ENCODE measurements at regions not wholly inside any gene's neighbourhood (a gene's known extent, or its start where the extent isn't known, plus 50 kb on each side); places are given as distances from the start of the nearest gene placed in this dataset.

DNA sequence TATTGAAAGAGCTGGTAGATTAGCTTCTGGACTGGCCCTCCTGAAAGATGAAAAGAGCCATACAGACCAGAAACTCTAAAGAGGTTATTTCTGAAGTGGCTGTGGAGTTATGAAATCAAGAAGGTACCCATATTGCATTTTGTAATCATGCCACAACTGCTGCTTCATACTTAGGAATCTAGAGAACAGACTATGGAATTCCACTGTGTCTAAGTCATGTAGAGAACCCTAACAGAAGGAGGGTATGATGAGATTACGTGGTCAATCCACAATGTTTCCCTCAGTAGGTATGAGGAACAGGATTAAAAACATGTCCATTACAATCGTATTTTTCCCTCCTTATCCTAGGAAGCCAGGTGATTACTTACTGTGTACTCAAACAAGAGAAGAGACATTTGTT is 708.8 kb downstream of the RERGL start:
- H3K36me3 Mint-ChIP-seq (ENCODE audit: low read depth, unreplicated experiment), result no peaks in the 10 kb centered on the region
- DNase-seq (ENCODE audit: low spot score), result no peak
- H3K9me3 Mint-ChIP-seq (ENCODE audit: unreplicated experiment), result no peaks in the 10 kb centered on the region
- no peaks in the 10 kb centered on the region for H3K27me3 Mint-ChIP-seq (ENCODE audit: unreplicated experiment)
- no peaks in the 10 kb centered on the region for H3K4me1 Mint-ChIP-seq (ENCODE audit: unreplicated experiment)
- TF ChIP-seq, protein P1, sequence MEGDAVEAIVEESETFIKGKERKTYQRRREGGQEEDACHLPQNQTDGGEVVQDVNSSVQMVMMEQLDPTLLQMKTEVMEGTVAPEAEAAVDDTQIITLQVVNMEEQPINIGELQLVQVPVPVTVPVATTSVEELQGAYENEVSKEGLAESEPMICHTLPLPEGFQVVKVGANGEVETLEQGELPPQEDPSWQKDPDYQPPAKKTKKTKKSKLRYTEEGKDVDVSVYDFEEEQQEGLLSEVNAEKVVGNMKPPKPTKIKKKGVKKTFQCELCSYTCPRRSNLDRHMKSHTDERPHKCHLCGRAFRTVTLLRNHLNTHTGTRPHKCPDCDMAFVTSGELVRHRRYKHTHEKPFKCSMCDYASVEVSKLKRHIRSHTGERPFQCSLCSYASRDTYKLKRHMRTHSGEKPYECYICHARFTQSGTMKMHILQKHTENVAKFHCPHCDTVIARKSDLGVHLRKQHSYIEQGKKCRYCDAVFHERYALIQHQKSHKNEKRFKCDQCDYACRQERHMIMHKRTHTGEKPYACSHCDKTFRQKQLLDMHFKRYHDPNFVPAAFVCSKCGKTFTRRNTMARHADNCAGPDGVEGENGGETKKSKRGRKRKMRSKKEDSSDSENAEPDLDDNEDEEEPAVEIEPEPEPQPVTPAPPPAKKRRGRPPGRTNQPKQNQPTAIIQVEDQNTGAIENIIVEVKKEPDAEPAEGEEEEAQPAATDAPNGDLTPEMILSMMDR (IDR thresholded peaks at IDR 0.05; ENCODE audit: unreplicated experiment), result no peak
- H3K4me3 Mint-ChIP-seq (ENCODE audit: unreplicated experiment), result no peak overlapping the region
- no peak overlapping the region for H3K27ac Mint-ChIP-seq (ENCODE audit: unreplicated experiment)

DNA sequence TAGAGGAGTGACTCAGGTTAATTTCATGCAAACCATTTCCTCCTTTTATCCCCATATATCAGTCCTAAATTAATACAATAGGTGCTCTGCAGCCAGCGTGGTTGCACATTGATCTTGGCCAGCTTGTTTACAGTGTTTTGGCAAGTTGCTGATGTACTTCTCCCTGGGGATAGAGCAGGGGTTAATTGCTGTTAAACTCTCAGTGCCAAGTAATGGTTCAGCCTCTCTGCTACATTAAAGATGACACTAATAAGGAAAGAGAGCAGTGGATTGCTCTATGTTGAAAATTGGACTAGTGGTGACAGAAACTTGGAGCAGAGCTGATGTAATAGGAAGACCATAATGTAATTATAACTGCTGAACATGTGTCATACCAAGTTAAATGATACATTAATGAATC is 717.5 kb downstream of the RERGL start:
- H3K36me3 Mint-ChIP-seq (ENCODE audit: low read depth, unreplicated experiment), result no peaks in the 10 kb centered on the region
- H3K27me3 Mint-ChIP-seq (ENCODE audit: unreplicated experiment), result no peaks in the 10 kb centered on the region
- no peak overlapping the region for H3K4me3 Mint-ChIP-seq (ENCODE audit: unreplicated experiment)

DNA sequence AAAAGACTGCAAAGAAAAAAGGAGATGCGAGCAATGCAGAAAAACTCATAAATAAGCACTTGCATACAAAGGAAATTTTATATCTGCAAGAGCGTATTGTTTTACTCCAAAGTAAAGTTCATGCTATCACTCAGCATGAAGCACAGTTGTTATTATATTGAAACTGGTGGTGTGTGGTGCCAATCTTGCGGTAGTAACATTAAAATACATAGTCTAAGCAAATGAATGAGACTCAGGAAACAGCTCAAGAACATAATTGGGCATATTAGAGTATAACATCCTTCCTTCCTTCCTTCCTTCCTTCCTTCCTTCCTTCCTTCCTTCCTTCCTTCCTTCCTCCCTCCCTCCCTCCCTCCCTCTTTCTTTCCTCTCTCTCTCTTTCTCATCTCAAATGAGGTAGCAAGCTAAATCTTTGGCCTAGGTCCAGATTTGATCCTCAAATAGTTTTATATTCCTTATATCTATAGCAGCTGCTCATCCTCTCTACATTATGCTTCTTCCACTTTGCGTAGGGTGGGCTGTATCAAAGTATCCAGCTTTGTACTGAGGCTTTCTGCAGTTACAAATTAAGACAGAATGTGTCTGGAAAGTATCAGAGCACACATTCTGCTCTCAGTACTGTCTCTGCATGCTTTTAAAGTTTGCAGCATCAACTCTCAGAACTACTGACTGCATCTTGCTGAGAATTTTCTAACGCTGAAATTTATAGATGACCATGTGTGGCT is 718.3 kb downstream of the RERGL start:
- no peaks in the 10 kb centered on the region for H3K27me3 Mint-ChIP-seq (ENCODE audit: unreplicated experiment)
- no peak overlapping the region for H3K4me3 Mint-ChIP-seq (ENCODE audit: unreplicated experiment)
- H3K27ac Mint-ChIP-seq (ENCODE audit: unreplicated experiment), result no peak overlapping the region
- peaks cover 2% of the 10 kb centered on the region for H3K4me1 Mint-ChIP-seq (ENCODE audit: unreplicated experiment)
- no peaks in the 10 kb centered on the region for H3K36me3 Mint-ChIP-seq (ENCODE audit: low read depth, unreplicated experiment)
- TF ChIP-seq, protein P1 (IDR thresholded peaks at IDR 0.05; ENCODE audit: unreplicated experiment), result no peak
- no peaks in the 10 kb centered on the region for H3K9me3 Mint-ChIP-seq (ENCODE audit: unreplicated experiment)
- no peak for DNase-seq (ENCODE audit: low spot score)

More for the DNA sequence above, 717.5 kb downstream of the RERGL start:
- Mint-ChIP-seq H3K9me3 (ENCODE audit: unreplicated experiment) (no peaks in the 10 kb centered on the region), H3K27ac (ENCODE audit: unreplicated experiment) (no peak overlapping the region), H3K4me1 (ENCODE audit: unreplicated experiment) (peaks cover 2% of the 10 kb centered on the region)
- no peak for DNase-seq (ENCODE audit: low spot score)
- TF ChIP-seq, protein P1 (IDR thresholded peaks at IDR 0.05; ENCODE audit: unreplicated experiment), result no peak

DNA sequence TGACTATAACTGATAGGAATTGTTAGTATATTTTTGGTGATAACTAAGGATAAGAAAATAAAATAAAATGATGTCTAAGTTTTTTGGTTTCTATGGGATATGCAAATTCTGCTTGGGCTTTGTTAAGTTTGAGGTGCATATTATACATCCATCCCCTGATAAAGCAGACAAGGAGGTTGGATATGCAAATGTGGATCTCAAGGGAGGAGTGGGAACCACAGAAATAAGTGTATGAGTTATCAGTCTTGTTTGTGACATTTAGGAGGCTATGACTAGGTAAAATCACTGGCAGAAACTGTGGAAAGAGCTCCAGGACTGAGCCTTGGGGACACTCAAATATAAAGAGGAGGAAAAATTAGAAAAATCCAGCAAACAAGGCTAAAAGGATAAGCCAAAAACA is 719.4 kb downstream of the RERGL start:
- Mint-ChIP-seq H3K27me3 (ENCODE audit: unreplicated experiment) (peaks cover 3% of the 10 kb centered on the region), H3K4me1 (ENCODE audit: unreplicated experiment) (peaks cover 2% of the 10 kb centered on the region), H3K4me3 (ENCODE audit: unreplicated experiment) (no peak overlapping the region), H3K9me3 (ENCODE audit: unreplicated experiment) (no peaks in the 10 kb centered on the region), H3K36me3 (ENCODE audit: low read depth, unreplicated experiment) (no peaks in the 10 kb centered on the region), H3K27ac (ENCODE audit: unreplicated experiment) (no peak overlapping the region)
- TF ChIP-seq, protein P1 (IDR thresholded peaks at IDR 0.05; ENCODE audit: unreplicated experiment), result no peak
- no peak for DNase-seq (ENCODE audit: low spot score)

DNA sequence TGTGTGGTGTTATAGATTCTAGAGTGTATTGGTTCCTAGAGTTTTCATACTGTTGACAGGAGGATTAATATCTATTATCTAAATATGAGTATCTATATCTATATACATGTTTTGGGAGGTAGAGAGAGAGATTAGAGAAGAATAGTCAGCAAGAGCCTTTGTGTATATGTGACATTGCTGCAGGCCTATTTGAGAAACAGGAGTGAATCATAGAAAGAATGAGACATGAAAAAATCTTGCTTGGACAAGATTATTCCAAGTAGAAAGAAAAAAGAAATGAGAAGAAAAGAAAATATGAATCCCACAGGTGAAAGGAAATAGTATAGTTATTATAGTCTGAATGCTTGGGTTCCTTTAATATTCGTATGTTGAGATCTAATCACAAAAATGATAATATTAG is 720.4 kb downstream of the RERGL start:
- TF ChIP-seq, protein P1 (IDR thresholded peaks at IDR 0.05; ENCODE audit: unreplicated experiment), result no peak
- Mint-ChIP-seq H3K4me1 (ENCODE audit: unreplicated experiment) (peaks cover 2% of the 10 kb centered on the region), H3K9me3 (ENCODE audit: unreplicated experiment) (no peaks in the 10 kb centered on the region), H3K27me3 (ENCODE audit: unreplicated experiment) (peaks cover 3% of the 10 kb centered on the region), H3K4me3 (ENCODE audit: unreplicated experiment) (no peak overlapping the region), H3K36me3 (ENCODE audit: low read depth, unreplicated experiment) (no peaks in the 10 kb centered on the region), H3K27ac (ENCODE audit: unreplicated experiment) (no peak overlapping the region)
- no peak for DNase-seq (ENCODE audit: low spot score)
